ENCODE measurements at regions not wholly inside any gene's neighbourhood (a gene's known extent, or its start where the extent isn't known, plus 50 kb on each side); places are given as distances from the start of the nearest gene placed in this dataset.
"Not testable (repeated sequence)": the region's sequence is repeated elsewhere in the genome, so short reads cannot be mapped to it uniquely, and the experiment has no call there.

DNA sequence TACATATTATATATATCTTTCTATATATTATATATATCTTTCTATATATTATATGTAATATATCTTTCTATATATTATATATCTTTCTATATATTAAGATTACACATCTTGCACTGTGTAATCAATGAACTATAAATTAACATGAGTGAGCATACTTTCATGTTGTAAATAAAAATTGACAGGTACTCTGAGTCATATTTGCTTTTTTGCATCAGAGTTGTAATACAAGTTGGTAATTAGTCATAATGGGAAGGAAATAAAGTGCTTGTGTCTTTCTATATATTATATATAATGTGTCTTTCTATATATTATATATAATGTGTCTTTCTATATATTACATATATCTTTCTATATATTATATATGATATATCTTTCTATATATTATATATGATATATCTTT lies 172.5 kb upstream of the MAGI2 start:
- DNase-seq (ENCODE audit: low spot score) = not testable (repeated sequence)

GRCh38 chr7:79624336-79624735 lies 170.9 kb upstream of the MAGI2 start:
- no peak for DNase-seq (ENCODE audit: low spot score)

GRCh38 chr7:79622781-79623180 lies 169.3 kb upstream of the MAGI2 start:
- no peak for DNase-seq (ENCODE audit: low spot score)

GRCh38 chr7:79620291-79620690 lies 166.8 kb upstream of the MAGI2 start:
- no peak for DNase-seq (ENCODE audit: low spot score)

DNA sequence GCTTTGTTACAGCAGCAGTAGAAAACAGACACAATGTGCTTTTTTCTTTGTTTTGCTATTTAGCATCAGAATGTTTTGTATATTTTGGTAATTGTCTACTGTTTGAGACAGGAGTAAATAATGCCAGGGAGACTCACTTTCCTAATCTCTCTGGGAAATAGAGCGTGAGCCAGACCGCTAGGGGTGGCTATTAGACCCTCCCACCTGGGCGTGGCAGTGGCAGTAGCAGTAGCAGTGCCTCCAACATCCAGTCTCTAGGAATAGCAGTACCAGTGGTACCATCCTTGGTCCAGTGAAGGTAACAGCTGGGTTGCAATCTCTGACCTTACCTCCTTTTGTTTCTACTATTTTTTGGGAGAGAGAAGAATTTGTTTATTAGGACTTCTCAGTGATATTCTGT lies 165.7 kb upstream of the MAGI2 start:
- no peak for DNase-seq (ENCODE audit: low spot score)

GRCh38 chr7:79615871-79616640 lies 162.6 kb upstream of the MAGI2 start:
- no peak for DNase-seq (ENCODE audit: low spot score)

DNA sequence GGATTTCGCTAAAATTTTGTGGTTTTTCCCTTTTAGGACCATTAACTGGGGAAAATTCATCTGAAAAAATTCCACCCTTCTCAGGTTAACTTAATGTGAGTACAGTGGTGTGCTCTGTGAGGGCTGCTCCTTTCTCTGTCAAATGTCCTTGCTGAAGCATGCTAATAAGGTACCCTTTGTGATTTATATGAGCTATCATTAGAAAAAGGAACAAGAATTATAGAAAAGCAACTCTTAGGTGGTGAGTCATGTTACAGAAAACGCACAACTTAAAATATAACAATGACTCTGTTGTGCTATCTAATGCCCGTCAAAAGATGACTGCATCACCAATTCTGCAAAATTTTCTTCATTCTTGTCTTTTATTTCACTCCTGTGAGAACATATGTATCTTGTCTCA lies 162.0 kb upstream of the MAGI2 start:
- DNase-seq (ENCODE audit: low spot score) = no peak

DNA sequence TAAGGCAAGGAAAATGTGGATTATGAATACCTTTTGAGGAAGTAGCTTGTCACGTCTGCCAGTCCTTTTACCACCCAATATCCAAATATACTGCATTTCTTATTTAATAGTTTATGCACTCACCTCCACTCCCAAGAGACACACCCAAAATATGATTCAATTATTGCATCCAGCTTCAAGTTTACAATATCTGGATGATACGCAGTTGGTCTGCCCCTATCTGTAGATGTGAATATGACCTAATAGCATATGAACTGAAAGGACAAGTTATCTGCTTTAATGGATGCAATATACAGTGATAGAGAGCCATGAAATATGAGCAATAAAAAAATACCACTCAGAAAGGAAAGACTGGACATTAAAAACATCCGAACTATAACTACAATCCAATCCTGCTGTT lies 159.4 kb upstream of the MAGI2 start:
- no peak for DNase-seq (ENCODE audit: low spot score)

DNA sequence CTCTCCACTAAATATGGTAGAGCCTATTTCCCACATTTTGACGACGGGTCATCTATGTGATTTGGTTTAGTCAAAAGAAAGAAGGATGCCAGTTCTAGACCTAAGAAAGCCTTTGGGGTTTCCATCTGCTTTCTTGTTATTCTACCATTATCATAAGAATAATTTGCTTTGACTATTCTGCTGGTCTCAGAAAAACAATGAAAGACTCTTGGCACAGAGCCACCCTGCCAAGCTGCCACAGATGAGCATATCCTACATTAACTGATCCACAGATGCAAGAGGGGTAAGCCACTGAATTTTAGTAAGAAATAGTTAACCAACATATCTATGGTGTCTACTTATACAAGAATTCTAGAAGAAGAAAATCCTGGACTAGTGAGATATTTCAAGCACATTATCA lies 158.6 kb upstream of the MAGI2 start:
- peak; percentile 16 for DNase-seq (ENCODE audit: low spot score)

DNA sequence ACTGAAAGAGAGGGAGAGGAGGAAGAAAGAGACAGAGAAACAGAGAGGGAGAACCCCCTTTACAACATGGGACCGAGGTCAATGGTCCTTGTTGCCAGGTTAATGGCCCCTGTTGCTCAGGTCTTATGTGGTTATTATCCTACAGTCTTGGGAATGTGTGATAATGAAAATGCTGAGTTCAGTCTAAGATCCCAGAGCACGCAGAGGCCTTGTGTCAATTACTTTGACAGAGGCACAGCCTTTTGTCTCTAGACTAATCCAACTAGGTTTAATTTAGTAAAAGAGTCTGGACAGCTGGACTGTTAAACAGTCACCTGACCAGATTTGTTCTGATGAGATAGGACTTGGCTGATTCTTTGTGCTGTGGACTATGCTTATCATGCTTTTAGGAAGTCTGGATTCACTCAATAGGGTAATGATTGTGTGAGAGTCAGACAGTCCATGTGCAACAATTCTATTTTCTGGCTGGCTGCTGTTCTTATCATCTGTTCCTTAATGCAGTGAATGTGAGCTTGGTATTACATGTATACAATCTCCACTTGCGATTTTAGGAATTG lies 157.4 kb upstream of the MAGI2 start:
- DNase-seq (ENCODE audit: low spot score) = no peak

DNA sequence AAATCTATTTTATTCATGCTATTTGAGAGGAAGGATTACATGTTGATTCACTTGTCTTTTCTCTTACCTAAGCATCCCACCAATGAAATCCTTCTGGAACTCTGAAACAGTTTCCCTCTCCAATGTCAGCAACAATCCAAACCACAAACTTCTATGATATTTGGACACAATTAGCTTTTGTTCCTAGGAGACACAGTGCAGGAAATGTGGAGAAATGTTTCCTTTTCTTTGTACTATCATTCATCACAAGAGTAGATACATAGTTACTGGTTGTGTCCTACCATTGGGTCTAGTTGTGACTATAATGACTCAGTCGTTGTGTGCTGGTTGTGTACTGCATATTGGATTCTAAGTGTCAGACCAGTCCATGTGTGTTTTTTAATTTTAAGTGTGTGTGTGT lies 156.8 kb upstream of the MAGI2 start:
- DNase-seq (ENCODE audit: low spot score) = no peak

GRCh38 chr7:79608005-79608404 lies 154.5 kb upstream of the MAGI2 start:
- DNase-seq (ENCODE audit: low spot score) = no peak

DNA sequence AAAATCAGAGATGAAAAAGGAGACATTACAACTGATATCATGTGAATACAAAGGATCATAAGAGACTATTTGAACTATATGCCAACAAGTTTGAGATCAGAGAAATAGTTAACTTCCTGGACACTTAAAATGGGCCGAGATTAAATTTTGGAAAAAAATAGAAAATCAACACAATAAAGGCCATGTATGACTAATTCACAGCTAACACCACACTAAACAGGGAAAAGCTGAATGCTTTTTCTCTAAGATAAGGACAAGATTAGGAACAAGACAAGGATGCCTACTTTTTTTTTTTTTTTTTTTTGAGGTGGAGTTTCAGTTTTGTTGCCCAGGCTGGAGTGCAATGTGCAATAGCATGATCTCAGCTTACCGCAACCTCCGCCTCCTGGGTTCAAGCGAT lies 151.4 kb upstream of the MAGI2 start:
- DNase-seq (ENCODE audit: low spot score) = no peak

DNA sequence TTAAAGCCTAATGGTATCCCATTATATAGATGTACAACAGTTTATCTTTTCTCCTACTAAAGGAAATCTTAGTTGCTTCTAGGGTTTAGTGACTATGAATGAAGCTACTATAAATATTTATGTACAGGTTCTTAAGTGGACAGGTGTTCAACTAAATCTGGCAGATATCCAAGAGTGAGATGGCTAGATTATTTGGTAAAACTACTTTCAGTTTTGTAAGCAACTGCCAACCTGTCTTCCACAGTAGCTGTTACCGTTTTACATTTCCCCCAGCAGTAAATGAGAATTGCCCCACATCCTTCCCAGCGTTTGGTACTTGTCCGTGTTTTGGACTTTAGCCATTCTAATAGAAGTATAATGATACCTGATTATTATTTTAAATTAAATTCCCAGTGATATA lies 144.9 kb upstream of the MAGI2 start:
- no peak for DNase-seq (ENCODE audit: low spot score)

- DNase-seq (ENCODE audit: low spot score) = not testable (repeated sequence)
Measured at GRCh38 chr7:79594671-79595070, 141.2 kb upstream of the MAGI2 start.

DNA sequence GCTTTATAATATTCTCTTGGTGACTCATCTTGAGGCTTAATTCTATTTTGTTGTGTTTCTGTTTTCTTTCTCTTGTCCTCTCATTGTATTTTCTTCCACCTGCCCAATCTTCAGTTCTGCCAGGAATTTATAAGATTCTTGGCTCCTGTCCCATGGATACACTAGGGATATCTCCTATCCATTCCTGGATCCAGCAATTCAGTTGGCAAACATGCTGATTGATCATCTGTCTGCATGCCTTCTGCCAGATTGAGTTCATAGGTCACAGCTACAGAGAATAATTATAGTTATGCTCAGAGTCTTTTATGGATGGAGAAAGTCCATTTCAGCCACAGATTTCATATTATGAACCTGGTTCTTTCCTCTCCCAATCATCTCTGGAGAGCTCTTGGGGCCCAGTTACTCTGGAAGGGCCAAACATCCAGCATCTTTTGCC lies 140.4 kb upstream of the MAGI2 start:
- peak; percentile 7 for DNase-seq (ENCODE audit: low spot score)

- no peak for DNase-seq (ENCODE audit: low spot score)
Measured at GRCh38 chr7:79590916-79591623, 137.6 kb upstream of the MAGI2 start.

- no peak for DNase-seq (ENCODE audit: low spot score)
Measured at GRCh38 chr7:79590391-79590790, 136.9 kb upstream of the MAGI2 start.

- DNase-seq (ENCODE audit: low spot score) = no peak
Measured at GRCh38 chr7:79570903-79571302, 117.4 kb upstream of the MAGI2 start.

- DNase-seq (ENCODE audit: low spot score) = no peak
Measured at GRCh38 chr7:79563821-79564522, 110.5 kb upstream of the MAGI2 start.

DNA sequence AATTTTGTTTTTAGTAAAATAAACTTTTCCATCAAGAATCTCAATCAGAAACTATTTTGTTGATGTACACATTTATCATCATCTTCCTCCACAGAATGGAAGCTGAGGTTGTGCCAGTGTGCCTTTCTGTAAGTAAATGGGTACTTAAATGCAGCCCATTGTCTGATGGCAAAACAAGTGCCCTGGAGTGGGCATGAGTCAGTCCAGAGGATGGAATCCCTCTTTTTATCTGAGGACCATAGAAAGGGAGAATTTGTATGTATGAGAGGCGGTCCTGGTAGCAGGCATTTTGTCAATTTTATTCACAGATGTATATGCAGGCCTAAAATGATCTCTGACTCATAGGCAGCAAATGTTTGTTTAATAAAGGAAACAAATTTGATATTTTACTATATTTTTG lies 102.1 kb upstream of the MAGI2 start:
- DNase-seq (ENCODE audit: low spot score) = no peak

DNA sequence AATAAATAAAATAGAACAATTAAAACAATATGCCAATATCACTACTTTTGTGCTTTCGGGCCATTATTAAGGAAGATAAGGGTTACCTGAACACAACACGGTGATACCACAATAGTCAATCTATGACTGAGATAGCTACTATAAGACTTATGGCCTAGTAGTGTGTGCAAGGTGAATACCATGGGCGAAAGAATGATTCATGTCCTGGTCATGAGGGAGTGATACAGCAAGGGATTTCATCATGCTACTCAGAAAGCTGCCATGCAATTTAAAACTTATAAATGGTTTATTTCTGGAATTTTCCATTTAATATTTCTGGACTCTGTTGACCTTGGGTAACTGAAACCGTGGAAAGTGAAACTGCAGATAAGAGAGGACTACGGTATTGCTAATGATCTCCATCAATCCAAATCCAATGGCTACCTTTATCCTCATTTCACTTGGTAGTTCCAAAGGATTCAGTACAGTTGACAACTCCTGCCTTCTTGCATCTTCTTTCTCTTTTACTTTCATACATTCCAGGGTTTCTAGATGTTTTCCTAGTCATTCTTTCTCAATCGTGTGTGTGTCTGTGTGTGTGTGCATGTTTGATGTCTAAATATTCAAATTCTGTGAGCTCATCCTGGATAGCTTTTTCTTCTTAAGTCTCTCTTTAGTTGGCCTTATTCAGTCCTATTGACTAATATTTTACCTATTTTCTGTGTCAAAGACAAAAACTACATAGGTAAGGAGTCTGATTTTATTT lies 100.5 kb upstream of the MAGI2 start:
- DNase-seq (ENCODE audit: low spot score) = no peak
